Activated CD8-positive, alpha-beta memory T cell treated with anti-CD3 and anti-CD28 coated beads, Interleukin-2, amount 50 U/mL, for 48 hours (primary cell): ENCODE measurements at regions not wholly inside any gene's neighbourhood (a gene's known extent, or its start where the extent isn't known, plus 50 kb on each side); places are given as distances from the start of the nearest gene placed in this dataset.
A peak's percentile ranks its signal among the peaks of the same experiment; 100 is the strongest.
"Not testable (repeated sequence)": the region's sequence is repeated elsewhere in the genome, so short reads cannot be mapped to it uniquely, and the experiment has no call there.

ENCODE experiments used
- DNase-seq: peaks from one replicate; pipeline ENCODE4 v3.0.0-alpha.2; 2020

DNA sequence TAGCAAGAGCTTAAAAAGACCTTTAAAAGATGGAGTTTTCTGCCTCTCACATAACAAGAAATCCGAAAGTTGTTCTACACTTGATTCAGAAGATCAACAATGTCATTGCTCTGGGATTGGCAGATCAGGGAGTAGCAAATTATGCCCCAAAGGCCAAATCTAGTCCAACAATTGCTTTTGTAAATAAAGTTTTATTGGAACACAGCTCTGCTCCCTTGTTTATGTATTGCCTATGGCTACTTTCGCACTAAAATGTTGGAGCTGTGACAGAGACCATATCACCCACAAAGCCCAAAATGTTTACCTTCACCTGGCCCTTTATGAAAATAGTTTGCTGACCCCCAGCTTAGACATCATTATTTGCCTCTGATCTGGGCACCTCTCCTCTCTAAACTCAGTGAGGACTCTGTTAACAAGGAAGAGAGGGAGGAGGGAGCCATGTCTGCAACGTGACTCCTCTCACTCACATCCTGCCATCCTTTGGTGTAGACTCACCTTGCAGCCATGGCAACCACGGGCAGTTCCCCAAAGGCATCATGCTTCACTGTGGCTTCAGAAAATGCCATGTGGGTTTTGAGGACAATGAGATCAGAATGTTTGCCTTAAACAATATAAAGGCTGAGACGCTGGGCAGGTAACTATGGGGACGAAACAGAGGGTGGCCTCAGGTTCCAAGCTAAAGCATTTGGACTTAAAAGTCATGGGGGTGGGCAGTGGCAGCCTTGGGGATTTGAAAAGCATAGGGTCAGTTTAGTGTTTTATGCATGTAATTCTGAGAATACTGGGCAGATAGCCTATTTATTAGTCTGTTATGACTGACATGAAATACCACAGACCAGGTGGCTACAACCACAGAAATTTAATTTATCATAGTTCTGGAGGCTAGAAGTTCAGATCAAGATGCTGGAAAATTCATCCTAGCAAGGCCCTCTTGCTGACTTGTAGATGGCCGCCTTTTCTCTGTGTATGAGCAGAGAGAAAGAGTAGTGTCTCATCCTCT, 149.7 kb upstream of the TNFAIP3 start:
- DNase-seq: peak; percentile 77

DNA sequence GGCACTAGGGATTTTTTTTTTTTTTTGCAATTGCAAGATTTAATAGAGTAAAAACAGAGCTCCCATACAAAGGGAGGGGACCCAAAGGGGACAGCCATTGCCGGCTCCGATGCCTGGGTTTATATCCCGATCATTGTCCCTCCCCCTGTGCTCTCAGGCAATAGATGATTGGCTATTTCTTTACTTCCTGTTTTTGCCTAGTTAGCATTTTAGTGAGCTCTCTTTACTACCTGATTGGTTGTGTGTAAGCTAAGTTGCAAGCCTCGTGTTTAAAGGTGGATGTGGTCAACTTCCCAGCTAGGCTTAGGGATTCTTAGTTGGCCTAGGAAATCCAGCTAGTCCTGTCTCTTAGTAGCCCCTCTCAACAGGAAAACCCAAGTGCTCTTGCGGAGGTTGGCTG, 148.2 kb upstream of the TNFAIP3 start:
- DNase-seq: not testable (repeated sequence)

DNA sequence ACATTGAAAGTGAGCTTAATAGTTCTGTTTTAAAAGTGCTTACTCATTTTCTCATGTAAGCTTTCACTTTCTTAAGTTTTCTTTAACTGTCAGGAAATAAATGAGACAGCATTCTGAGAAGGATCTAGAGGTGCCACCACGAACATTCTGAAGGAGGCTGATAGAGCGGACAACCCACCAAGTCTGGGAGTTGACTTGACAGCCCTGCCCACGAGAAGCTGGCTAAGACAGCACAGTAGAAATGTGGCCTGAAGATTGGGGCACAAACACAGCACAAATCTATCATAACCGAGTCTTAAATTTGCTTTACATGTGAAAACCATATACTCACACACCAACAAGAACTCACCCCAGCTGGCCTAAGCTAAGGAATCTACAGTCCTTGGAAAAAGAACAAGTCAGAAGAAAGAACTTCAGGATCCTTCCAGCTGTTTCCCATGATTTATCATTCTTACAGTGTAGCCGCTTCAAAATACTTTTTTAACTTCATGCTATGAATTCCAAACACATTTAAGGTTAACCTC, 144.2 kb upstream of the TNFAIP3 start:
- DNase-seq: no peak

DNA sequence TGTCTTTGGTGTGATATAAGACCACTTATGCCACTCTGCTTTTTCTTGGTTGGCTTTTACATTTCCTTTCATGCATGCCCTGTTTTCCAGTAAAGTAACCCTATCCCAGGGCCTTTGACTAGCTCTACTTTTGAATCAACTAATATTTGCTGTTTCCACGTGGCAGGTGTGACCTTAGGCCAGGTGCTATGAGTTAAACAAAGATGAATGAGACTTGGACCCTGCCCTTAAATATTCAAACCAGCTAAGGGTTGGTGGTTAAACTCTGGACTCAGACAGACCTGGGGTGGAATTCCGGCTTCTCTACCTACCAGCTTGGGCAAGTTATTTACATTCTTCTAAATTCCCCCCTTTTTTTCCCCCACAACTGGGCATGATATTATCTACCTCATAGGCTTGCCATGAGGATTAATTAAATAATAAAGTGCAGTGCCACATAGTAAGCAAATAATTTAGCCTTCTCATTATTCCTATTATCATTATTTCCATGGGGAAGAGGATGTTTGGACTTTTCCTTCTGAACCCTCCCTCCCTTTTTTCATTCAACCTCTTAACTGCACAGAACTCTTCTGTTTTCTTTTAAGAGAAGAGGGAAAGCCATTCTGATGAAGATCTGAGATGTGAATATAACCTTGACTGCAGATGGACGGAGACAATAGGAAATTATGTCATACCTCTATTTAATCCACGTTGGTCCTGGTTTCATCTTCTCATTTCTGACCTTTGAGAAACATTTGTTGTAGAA, 143.6 kb upstream of the TNFAIP3 start:
- DNase-seq: no peak

DNA sequence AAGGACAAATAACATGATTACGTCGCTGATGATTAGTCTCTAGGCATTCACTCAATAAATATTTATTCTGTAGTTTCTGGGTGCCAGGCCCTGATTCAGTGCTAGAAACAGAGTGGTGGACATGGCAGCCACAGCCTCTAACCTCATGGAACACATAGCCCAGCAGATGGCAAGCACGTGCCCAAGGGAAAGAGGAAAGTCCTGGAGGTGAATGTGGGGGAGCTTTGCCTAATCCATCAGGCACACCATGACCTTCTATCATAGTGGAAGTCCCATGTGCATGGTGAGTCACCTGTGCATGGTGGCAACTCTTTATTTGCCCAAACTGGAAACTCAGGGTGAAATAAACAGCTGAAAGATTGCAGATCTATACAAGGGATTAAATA, 143.0 kb upstream of the TNFAIP3 start:
- DNase-seq: no peak

DNA sequence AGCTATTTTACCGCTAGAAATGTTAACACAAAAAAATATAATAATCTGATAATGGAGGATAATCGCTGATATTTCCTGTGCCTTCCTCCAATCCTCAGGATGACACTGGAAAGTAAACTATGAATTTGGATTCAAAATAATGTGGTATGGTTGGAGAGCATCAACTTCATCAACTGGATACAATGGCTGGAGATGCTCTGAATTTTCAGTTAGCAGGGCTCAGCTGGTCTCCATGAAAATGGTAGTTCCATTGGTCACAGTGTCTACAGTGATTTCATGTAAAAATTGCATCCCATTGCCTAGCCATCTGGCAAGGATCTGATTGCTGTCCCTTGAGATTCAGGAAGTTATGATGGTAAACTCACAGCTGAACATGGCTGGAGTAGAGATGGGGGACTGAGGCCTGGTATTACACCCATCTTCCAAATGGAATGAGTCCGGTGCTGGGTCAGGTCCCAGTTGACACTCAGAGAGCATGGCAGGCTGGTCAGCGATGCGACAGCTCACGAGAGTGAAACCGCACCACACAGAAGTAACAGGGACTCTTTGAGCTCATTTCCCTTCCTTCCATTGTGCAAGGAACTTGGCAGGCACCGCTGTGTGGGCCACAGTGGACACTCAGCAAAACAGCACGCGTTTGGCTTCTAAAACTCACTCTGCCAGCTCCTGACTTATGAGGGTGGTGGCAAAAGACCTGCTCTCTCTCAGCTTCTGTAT, 142.4 kb upstream of the TNFAIP3 start:
- no peak for DNase-seq

DNA sequence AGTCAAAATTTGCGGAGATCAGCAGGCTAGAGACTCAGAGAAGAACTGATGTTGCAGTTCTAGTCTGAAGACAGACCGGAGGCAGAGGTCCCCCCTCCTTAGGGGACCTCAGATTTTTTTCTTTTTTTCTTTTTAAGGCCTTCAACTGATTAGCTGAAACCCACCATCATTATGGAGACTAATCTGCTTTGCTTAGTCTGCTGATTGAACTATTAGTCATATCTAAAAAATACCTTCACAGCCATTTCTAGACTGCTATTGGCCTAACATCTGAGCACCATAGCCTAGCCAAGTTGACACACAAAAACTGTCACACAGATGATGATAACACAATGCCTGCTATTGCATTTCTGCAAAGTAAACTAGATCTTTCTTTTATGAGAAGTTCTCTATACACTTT, 141.1 kb upstream of the TNFAIP3 start:
- DNase-seq: no peak

DNA sequence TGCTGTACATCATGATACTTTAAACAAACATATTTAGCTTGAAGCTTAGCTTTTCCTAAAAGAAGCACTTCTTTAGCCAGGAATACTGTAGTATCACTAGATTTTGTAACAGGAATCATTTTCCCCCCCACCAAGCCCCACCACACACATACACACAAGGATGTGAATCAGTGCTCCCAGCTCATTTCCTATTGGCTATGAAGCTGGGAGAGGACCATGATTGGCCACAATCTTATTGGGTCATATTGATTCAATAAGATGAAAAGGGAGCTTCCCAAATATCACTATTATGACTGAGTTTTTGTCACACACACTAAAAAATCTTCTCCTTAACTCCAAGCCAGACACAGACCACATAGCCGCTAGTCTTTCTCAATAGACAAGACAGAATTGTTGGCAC, 140.5 kb upstream of the TNFAIP3 start:
- no peak for DNase-seq

DNA sequence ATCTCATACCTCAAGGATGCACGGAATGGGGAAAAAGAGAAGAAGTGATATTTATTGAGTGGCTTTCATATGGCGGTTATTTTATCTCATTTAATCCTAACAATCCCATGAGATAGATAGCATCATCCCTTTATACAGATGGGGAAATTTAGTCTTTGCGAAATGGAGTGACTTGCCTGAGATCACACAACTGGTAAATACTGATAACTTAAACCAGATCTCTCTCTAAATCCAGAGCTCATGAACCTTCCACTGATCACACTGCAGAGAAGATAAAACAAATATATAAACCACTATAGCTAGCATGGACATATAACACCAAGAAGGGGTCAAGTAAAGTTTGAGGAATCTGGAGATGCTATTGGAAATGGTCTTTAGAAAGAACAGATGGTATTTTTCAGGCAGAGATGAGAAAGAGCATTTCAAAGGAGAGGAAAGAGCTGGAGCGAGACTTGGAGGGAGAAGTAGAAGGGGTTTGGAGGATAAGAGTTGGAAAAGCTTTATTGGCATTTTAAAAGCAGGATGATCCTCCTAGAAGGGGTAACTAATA, 139.8 kb upstream of the TNFAIP3 start:
- no peak for DNase-seq

DNA sequence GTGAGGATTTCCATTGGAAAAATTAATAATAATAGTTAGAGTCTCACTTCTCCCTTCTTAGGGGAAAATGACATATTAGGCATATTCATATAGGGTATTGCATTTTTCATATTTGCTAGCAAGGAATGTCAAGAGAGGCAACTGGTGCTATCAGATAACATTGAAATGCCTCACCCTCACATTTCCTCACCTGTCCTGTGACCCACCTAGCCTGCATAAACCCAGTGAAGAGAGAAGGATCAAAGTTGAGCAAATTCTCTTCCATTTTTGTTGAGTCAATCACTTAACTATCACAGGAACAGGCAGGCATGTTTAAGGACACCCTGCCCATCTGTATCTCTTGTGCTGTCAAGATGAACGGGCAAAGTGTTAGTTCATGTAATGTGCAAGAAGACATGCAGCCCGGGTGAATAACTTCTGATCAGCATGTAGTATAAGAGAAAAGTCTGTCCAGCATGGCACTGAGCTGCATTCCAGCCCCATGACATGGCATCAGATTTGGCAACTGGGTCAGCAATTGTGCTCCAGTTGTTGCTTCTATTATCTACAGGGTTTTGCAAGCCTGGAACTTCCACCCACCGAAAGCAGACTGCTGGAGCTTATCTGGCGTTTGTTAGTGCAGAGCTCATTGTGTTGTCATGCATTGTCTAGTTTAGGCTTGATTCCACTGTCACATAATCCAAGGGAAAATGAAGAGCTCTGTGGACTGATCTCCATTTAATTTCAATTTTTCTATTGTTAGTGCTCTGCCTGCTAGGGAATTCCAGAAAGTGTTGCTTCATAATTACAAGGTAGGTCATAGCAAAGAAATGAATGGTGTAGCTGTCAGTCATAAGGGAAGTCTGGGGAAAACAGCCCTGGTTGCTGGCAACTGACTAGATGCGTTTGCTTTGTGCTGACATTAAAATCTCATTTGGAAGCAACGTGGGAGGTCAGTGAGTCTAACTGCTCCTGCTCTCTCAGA, 138.4 kb upstream of the TNFAIP3 start:
- DNase-seq: no peak

DNA sequence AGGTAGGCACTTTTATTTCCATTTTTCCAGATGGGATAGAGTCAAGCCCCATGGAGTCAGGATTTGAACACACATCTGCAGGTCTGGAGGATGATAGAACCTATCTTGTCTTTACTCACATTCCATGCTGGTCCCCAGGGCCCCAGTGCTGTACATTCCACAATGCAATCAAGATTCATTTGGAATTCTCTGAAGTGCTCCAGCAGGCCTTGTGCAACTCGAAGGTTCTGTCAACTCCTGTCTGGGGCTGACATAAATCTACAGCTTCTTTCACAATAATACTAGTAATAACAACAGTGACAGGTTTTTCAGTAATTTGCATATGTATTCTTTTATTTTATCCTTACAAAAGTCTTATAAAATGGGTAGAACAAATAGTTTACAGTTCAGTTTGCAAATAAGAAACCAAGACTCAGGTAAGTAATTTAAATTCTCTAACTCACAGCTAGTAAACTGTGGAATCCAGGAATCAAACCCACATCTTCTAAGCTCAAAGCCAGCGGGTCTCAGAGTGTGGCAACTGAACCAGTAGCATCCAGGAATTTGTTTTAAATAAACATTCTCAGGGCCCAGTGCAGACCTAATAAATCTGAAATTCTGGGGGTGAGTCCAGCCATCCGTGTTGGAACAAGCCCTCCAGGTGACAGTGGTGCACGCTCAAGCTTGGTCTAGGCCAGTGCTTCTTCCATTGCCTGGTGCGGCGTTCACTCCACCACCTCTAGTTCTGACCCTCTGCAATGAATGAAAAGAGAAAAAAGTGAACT, 137.0 kb upstream of the TNFAIP3 start:
- no peak for DNase-seq

DNA sequence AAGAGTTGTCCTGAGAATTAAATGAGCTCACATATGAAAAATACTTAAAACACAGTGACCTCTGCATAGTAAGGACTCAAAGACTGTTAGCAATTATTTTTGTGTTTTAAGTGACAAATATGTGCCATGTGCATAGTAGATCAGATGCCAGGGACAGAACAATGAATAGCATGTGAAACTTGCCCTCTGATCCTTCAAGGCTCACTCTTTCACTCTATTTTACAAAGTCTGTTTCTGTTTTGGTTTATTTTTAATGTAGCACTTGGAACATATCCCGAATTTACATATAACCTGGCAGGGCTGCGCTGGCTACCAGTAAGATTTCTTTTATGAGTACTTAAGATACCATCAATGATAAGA, 135.5 kb upstream of the TNFAIP3 start:
- DNase-seq: no peak

DNA sequence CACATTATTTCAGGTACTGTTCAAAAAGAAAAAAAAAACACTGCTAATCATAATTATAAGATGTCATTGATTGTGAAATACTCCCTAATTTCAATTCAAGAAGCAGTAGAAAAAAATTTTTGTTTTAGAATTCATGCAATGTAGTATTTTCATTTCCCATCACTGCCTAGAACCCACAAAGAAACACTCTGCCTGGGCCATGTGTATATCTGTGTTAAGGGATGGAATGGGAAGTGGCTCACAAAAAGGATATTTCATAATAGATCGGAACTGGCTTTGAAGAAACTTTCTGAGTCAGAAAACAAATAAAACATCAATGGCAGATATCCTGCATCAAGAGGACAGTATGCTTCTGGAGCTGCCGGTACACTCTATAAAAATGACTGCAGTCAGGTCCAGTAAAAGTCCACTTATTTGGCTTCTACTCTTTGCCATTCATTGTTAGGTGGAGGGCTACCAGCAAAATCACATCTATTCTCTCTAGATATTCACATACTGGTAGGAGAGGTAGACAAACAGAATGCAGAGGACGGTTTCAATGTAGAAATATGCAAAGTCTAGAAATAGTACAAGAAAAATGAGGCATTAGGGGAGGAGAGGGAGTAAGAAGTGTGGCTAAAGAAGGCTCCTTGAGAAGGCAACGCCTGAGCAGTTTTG, 135.0 kb upstream of the TNFAIP3 start:
- no peak for DNase-seq

DNA sequence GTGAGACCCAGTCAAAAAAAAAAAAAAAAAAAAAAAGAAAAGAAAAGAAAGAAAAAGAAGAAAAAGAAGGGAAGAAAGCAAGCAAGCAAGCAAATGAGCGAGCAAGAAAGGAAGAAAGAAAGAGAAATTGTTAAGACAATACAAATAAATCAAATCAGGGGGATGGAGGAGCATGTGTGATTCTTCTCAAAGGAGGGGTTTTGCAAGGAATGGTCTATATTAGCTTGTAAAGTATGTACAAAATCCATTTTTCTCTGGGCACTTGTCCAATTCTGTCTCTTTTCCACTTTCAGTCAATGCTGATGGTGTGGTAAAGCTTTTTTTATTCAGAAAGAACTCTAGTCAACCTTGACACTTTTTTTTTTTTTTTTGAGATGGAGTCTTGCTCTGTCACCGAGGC, 133.7 kb upstream of the TNFAIP3 start:
- no peak for DNase-seq

DNA sequence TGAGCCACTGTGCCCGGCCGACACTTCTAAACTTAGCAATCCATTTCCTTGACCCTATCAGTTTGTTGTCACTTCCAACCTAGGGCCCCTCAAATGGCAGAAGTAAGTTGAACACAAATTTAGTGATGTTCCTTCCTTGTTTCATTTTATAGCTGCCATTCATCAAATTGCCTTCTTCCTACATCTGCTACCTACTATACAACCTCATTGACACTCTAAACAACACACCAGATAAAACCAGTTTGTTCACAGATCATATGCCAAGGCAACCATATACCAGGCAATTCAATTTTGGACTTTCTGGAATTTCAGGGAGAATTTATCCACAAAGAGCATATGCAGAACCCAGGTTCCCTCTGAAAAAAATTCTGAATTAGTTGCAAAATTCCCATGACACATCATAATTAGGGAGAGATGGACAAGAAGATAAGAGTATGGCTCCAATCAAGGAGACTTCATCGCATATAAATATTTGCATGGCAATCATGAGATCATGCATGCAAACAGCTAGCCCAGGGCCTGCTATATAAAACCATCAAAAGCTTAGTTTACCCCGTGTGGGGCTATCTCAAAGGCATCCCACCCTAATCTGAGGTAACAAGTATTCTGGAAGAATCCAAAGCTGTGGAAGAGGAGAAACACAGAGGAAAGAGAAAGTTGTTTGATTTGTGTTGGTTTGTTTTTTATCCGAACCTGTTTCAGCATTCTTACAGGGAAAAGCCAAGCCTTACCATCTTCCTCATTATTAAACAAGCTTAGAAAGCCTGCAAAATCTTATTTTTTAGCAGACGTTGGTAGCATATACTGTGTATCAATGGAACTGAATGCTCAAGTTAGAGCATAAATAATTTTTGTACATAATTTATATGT, 132.8 kb upstream of the TNFAIP3 start:
- no peak for DNase-seq

DNA sequence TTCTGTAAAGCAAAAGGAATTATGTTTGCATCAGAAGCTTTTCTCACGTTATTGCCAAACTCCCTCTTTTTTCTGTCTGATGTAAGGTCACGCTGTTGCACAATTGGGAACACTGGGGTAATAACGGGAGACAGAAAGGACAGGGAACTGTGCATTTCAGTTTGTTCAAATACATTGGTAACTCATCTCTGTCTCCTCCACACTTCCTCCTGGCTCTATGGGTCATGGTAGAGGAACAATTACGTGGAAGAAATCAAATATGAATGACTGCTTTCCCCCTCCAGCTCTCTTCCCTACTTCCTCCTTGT, 132.2 kb upstream of the TNFAIP3 start:
- DNase-seq: no peak

DNA sequence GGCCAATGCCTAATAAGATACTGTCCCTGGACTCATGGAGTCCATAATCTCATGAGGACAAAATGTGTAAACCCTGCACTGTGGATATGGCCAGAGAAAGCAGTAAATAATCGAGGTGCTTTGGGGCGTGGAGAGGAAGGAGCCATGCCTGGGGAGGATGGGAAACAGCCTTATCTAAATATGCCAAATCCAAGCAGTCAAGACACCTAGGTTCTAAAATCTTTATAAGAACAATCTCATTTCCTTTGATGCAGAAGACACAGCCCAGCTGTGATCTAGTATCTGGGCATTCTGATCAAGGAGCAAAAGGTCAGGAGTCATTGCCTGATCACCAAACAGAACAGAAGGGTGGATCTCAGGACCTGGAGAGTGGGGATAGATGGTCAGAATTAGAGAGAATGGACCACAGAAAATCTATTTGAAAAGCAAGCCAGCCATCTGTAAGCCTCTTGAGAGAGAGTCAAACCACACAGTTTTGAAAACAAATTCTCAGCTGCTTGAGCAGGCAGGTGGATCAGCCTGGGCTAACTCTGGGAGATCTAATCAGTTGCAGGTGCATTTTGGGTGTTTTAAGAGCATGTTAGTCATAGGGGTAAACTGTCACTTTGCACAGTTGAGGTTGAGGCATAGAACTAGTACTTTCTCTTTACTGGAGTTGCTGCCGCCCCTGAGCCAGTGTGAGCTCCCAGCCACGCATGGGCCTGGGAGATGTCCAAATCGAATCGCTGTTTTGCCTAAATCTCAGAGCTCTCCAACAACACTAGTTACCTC, 130.8 kb upstream of the TNFAIP3 start:
- no peak for DNase-seq

DNA sequence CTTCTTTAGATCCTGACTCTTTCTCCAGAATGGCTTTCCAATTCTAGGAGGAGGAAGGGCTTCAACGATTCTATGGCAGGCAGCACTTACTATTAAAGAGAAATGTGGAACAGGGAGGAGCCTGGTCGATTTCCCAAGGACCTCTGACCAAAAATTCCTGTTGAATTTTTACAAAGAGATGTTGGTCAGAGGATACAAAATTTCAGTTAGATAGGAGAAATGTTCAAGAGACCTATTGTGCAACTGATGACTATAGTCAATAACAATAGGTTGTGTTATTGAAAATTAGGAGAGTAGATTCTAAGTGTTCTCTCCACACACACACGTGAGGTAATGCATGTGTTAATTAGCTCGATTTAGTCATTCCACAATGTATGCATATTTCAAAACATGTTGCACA, 130.1 kb upstream of the TNFAIP3 start:
- no peak for DNase-seq
